Spleen (tissue), 11 donors: ENCODE measurements at regions not wholly inside any gene's neighbourhood (a gene's known extent, or its start where the extent isn't known, plus 50 kb on each side); places are given as distances from the start of the nearest gene placed in this dataset.

Experiments used
- DNase-seq: peaks from one replicate; pipeline ENCODE4 v3.0.0-alpha.2; 2020
- H3K27ac ChIP-seq, 8 donors: fragments of 200-600 bp; sonication (generic) in 7 of 8; 1 replicate in 4 of 8; 2 replicates in 4 of 8; pipeline versions ENCODE4 v1.5.0 to v1.8.0; 2016 to 2021; ENCODE audit warnings: inconsistent platforms in 4 of 8, mild to moderate bottlenecking in 4 of 8, moderate library complexity in 1 of 8
- H3K27me3 ChIP-seq, 7 donors: fragments of 200-600 bp; sonication (generic) in 6 of 7; replicated peaks in 1 of 7; 1 replicate in 4 of 7; 2 replicates in 3 of 7; pipeline versions ENCODE4 v1.5.0 to v1.8.0; 2016 to 2021; ENCODE audit warnings: inconsistent platforms in 3 of 7, mild to moderate bottlenecking in 1 of 7
- H3K36me3 ChIP-seq, 6 donors: fragments of 200-600 bp; sonication (generic) in 5 of 6; 1 replicate in 4 of 6; 2 replicates in 2 of 6; pipeline versions ENCODE4 v1.5.0 to v1.8.0; 2016 to 2021; ENCODE audit warnings: inconsistent platforms in 2 of 6
- H3K4me1 ChIP-seq, 6 donors: fragments of 200-600 bp; sonication (generic) in 5 of 6; 1 replicate in 3 of 6; 2 replicates in 3 of 6; pipeline versions ENCODE4 v1.5.0 to v1.8.0; 2016 to 2021; ENCODE audit warnings: inconsistent platforms in 3 of 6
- H3K4me3 ChIP-seq, 8 donors: fragments of 200-600 bp; sonication (generic) in 7 of 8; 1 replicate in 4 of 8; 2 replicates in 4 of 8; pipeline versions ENCODE4 v1.5.0 to v1.8.0; 2016 to 2021; ENCODE audit warnings: inconsistent platforms in 4 of 8, mild to moderate bottlenecking in 4 of 8, moderate library complexity in 2 of 8
- H3K9me3 ChIP-seq, 8 donors: fragments of 200-600 bp; sonication (generic) in 7 of 8; 1 replicate in 4 of 8; 2 replicates in 4 of 8; pipeline versions ENCODE4 v1.5.0 to v1.8.0; 2016 to 2021; ENCODE audit warnings: inconsistent platforms in 4 of 8
- POLR2A ChIP-seq, 3 donors: fragments of 450-650 bp; IDR thresholded peaks; one replicate each; pipeline ENCODE4 v1.5.1; 2017; ENCODE audit warnings: antibody characterized with exemption in 3 of 3, mild to moderate bottlenecking in 1 of 3
- POLR2AphosphoS5 ChIP-seq, 3 donors: sonication (generic); formaldehyde crosslinking; IDR thresholded peaks; one replicate each; pipeline ENCODE4 v1.5.1; 2017; ENCODE audit warnings: antibody characterized with exemption in 3 of 3
- WGBS, 5 donors: extraction: QIAGEN DNeasy Blood & Tissue Kit in 3 of 5; methylation state at CpG; one replicate each; pipeline versions ENCODE4 v1.1.5 to v1.1.7; 2013 to 2018; 5-methylcytosine and 5-hydroxymethylcytosine counted together
- intact Hi-C: fragments of 100-400 bp; cut with DNase I; formaldehyde crosslinking; loops from one replicate; pipeline ENCODE4 v1.15.0; 2023; ENCODE audit warnings: low total_unique reads
- TF ChIP-seq, protein P1 (sequence below), 11 experiments: fragments of 200-600 bp in 7 of 11; fragments of 450-650 bp in 4 of 11; sonication (generic) in 4 of 11; IDR thresholded peaks in 8 of 11; conservative IDR thresholded peaks in 3 of 11; 1 replicate in 7 of 11; 2 replicates in 4 of 11; pipeline versions ENCODE4 v1.4.0 to v1.8.0; 2016 to 2021; ENCODE audit warnings: antibody characterized with exemption in 11 of 11, inconsistent platforms in 4 of 11, mild to moderate bottlenecking in 1 of 11
- donor health status: healthy with polysubstance abuse.
- donor health status: DM: no; HTN: no; CAD: no; lungs with moderate emphysema.
- donor health status: DM: no; HTN: no; CAD: no.
- donor health status: Bipolar disorder and iron deficiency.
- donor health status: healthy.
- donor health status: DM: no; HTN: no; CAD: no.
- donor health status: DM: yes; HTN: yes; CAD: no.

DNA sequence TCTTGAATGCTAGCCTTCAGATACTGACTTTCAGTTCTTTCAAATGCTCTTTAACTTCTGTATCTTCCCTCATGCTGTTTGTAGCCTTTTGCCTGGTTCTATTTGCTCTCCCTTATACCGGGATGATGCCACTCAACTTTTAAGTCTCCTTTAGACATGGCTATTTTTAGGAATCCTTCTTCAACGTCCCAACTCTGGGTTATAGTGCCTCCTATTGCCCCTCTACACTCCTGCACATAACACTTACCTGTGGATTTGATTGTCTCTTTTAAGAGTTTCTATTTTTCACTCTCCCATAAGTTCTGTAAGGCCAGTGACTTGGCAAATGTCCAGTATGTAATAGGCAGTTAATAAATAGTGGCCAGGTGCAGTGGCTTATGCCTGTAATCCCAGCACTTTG, 343.0 kb downstream of the KLF5 start:
- TF ChIP-seq POLR2A (IDR thresholded peaks at IDR 0.05) (no peak), POLR2AphosphoS5 (IDR thresholded peaks at IDR 0.05) (no peak)
- TF ChIP-seq, protein P1, sequence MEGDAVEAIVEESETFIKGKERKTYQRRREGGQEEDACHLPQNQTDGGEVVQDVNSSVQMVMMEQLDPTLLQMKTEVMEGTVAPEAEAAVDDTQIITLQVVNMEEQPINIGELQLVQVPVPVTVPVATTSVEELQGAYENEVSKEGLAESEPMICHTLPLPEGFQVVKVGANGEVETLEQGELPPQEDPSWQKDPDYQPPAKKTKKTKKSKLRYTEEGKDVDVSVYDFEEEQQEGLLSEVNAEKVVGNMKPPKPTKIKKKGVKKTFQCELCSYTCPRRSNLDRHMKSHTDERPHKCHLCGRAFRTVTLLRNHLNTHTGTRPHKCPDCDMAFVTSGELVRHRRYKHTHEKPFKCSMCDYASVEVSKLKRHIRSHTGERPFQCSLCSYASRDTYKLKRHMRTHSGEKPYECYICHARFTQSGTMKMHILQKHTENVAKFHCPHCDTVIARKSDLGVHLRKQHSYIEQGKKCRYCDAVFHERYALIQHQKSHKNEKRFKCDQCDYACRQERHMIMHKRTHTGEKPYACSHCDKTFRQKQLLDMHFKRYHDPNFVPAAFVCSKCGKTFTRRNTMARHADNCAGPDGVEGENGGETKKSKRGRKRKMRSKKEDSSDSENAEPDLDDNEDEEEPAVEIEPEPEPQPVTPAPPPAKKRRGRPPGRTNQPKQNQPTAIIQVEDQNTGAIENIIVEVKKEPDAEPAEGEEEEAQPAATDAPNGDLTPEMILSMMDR (IDR thresholded peaks at IDR 0.05 in 8 of 11, conservative IDR thresholded peaks at IDR 0.05 in 3 of 11): no peak
- intact Hi-C loops: no loop called here
- H3K27ac ChIP-seq: no peak overlapping the region
- DNase-seq: no peak
- H3K4me3 ChIP-seq: no peak overlapping the region
- whole genome bisulfite sequencing, 5 donors: 52 to 67% (median 64%) methylated on average over 2 of the region's 2 CpGs
- no peaks in the 10 kb centered on the region for H3K36me3 ChIP-seq
- no peaks in the 10 kb centered on the region for H3K9me3 ChIP-seq
- H3K4me1 ChIP-seq: no peaks in the 10 kb centered on the region
- H3K27me3 ChIP-seq: no peaks in the 10 kb centered on the region

DNA sequence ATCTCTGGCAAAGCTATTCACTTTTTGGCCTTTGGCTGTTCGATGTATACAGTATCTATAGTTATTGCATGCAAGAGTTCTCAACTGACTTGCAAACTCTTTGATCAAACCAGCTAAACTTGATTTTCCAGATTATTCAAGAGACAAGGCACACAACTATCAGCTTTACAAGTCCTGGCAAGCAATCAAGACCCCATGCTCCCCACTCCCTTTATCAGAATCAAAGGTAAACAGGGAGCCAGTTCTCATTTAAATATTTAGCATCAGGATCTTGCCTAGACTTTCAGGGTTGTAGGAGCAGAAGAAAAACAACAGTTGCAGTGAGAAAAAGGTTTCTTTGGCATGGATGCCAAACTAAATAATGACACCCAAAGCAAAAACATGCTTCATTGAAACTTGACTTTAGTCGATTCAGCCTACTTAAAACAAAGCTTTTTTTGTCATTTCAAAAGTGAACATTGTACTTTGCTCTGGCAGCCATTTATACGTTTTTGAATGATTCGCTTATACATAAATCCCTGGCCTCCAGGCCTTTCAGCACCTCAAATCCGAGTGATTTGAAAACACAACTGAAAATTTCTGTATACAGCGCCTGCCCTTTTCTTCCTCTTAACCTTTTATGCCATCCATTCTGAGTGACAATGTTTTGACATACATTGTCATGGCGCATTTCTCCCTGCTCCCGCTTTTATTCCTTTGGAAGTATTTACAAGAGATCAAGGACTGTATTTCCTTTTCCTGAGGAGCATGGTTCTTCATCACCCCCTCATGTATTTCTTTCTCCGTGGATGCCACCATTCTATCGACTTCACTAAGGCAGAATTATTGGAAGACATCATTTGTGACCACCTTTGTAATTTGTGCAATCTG, 340.8 kb downstream of the KLF5 start:
- no peak overlapping the region for H3K27ac ChIP-seq
- no peak for DNase-seq

DNA sequence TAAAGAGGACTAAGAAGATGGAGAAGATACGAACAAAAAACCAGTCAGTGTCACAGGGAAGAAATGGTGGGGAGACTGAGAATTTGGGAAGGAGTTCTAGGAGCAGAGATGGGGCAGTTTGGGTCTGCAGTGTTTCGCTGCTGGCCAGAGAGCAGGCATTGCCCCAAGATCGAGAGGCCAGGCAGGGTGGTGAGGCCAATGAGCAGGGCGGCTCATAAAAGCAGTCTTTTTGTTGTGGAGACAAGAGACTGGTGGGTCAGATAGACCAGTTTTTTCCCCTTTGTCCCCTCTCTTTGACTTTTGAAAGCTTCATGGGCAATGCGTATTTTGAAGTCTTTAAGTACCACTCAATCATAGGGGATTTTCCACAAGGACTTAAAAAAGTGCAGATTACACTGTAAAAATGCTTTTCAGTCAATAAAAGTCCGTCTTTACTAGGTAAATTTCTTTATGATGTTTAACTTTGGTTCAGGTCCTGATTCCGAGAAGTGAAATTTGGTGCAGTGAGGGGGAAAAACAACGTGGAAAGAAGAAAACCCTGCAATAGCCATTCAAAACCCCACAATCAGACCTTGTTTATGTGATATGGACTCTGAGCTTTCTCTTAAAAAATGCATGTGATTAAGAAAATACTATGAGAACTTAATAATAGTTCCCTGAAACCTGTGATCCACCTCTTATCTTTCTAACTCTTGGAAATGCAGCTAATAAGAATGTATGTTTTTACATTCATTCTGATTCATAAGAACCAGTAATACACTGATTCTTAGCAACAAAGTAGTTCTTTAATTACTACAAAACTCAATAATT, 338.9 kb downstream of the KLF5 start:
- no peaks in the 10 kb centered on the region for H3K27me3 ChIP-seq
- H3K4me1 ChIP-seq: no peaks in the 10 kb centered on the region
- H3K27ac ChIP-seq: no peak overlapping the region
- no peak for TF ChIP-seq POLR2AphosphoS5 (IDR thresholded peaks at IDR 0.05)
- intact Hi-C loops: no loop called here
- no peaks in the 10 kb centered on the region for H3K9me3 ChIP-seq
- DNase-seq: no peak
- H3K36me3 ChIP-seq: no peaks in the 10 kb centered on the region
- H3K4me3 ChIP-seq: no peak overlapping the region
- 69 to 81% (median 70%) methylated on average over 8 of the region's 8 CpGs for WGBS, 5 donors

More for the DNA sequence above, 340.8 kb downstream of the KLF5 start:
- intact Hi-C loops: no loop called here
- 79 to 88% (median 83%) methylated on average over 10 of the region's 10 CpGs for WGBS, 5 donors
- TF ChIP-seq, protein P1 (IDR thresholded peaks at IDR 0.05 in 8 of 11, conservative IDR thresholded peaks at IDR 0.05 in 3 of 11): no peak
- TF ChIP-seq POLR2AphosphoS5 (IDR thresholded peaks at IDR 0.05): no peak
- no peak for TF ChIP-seq POLR2A (IDR thresholded peaks at IDR 0.05)
- Histone ChIP-seq H3K27me3 (no peaks in the 10 kb centered on the region), H3K9me3 (no peaks in the 10 kb centered on the region), H3K4me1 (no peaks in the 10 kb centered on the region), H3K36me3 (no peaks in the 10 kb centered on the region), H3K4me3 (no peak overlapping the region)

DNA sequence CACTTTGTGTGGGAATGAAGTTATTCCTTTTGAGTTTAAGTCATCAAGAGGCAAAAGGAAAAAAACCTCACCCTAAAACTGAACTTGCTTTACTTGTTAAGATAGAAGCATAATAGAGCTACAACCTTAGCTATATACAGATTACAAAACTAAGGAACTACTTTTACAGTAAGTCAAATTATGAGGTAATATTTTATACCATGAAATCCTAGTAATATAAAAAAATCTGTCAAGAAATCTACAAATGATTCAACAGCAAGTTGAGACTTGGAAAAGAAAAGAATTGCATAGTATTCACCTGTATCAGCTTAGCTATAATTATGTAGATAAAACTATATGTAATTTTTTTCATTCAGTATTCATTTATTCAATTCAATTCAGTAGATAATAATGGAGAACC, 335.3 kb downstream of the KLF5 start:
- no peaks in the 10 kb centered on the region for H3K27me3 ChIP-seq
- TF ChIP-seq, protein P1 (IDR thresholded peaks at IDR 0.05 in 8 of 11, conservative IDR thresholded peaks at IDR 0.05 in 3 of 11): no peak
- TF ChIP-seq POLR2A (IDR thresholded peaks at IDR 0.05) (no peak), POLR2AphosphoS5 (IDR thresholded peaks at IDR 0.05) (no peak)
- no peak overlapping the region for H3K27ac ChIP-seq
- H3K4me3 ChIP-seq: no peak overlapping the region
- no peaks in the 10 kb centered on the region for H3K36me3 ChIP-seq
- DNase-seq: no peak
- H3K4me1 ChIP-seq: no peaks in the 10 kb centered on the region
- peaks cover 0 to 10% (median 5%) of the 10 kb centered on the region in 8 donors for H3K9me3 ChIP-seq
- intact Hi-C loops: no loop called here
